GM18861 (cell line): ENCODE measurements at regions not wholly inside any gene's neighbourhood (a gene's known extent, or its start where the extent isn't known, plus 50 kb on each side); places are given as distances from the start of the nearest gene placed in this dataset.

Source experiments
- ATAC-seq: cut with Tn5 transposase; IDR thresholded peaks from one replicate; pipeline ENCODE4 v1.9.1; 2021; ENCODE audit not compliant: unreplicated experiment

DNA sequence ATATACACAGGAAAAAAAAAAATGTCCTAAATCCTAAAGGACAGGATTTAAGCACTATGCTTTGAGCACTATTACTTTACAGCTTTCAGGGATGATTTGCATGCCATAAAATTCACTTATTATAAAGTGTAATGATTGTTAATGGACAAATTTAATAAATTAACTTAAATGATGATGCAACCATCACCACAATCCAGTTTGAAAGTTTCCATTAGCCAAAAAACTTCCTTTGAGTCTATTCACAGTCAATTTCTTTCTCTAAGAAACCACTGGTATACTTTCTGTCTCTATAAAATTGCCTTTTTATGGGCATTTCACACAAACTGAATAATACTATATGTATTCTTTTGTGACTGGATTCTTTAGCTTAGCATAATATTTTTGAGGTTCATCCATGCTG, 111.1 kb upstream of the RIOK3 start:
- ATAC-seq: no peak

DNA sequence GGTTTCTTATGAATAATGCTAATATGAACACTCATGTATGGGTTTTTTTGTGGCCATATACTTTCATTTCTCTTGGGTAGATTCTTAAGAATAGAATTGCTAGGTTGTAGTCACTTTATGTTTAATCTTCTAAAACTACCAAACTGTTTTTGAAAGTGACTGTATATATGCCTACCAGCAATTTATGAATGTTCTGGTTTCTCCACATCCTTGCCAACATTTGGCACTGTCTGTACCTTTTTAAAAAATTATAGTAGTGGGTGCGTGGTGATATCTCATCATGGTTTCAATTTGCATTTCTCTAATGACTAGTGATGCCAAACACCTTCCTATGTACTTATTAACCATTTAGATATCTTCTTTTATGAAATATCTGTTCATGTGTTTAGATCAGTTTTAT, 110.6 kb upstream of the RIOK3 start:
- no peak for ATAC-seq

DNA sequence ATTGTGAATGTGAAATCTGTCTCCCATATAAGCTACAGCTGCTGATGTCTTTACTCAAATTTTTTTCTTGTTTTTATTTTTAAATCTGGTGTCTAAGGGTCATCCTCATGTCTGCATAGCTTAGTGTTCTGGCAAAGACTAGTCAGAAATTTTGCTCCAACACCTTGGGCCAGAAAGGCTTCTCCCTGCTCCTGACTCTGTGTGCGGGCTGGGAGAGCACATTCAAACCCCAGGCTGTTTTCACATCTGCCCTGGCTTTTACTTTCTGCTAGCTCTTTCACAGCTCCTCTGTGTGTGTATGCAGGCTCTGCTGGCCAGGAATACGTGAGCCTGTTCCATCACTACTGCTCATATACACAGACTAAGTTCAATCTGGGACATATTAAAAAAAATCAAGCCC, 102.9 kb upstream of the RIOK3 start:
- ATAC-seq: no peak

DNA sequence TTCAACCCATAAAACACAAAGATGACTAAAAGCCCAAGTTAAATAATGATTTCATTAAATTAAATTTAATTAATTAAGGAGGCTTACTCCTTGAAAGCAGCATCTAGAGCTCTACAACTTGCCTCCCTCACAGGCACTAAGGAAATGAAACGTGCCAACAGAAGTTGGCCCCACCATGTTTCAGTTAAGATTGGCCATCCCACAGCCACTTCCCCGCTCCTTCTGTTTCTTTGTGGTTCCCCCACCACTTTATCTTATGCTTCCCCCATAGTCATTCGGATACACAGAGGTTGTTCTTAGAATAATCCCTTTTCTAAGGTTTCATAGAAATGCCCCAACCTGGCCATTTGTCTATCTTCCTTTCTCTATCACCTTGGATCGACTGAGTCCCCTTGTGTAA, 101.6 kb upstream of the RIOK3 start:
- no peak for ATAC-seq

DNA sequence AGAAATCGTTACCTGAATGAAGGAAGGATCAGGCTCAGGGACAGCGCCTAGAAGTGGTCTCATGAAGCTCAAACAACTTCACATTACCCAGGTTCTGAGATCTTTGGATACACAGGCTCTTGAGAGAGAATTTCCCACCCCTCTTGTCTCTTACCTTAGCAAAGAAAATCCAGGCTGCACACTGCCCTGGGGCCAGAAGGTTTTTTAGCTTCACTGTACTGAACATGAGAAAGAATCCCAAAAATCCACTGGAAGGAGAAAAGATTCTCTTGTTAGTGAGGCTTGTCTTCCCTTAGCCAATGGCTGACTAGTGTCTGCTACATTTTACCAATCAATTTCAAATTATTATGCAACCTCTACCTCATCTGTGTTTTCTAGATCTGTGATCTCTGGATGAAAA, 101.0 kb upstream of the RIOK3 start:
- ATAC-seq: no peak

DNA sequence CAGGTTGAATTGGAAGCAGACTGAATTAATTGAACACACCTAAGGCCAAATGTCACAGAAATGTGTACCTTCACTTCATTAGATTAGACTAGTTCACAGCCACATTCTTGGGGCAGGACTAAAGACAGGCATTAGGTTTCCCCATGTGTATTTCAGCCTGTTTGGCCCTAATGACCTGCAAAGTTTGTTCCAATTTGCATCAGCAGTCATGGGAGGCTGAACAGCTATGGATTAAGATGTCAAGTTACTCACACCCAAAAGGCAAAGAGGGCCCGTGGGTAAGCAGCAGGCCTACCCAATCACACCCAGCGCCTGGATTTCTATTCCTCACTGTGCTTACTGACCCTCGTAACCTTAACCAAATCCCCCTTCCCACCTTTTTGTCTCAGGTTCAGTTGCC, 99.6 kb upstream of the RIOK3 start:
- ATAC-seq: peak; percentile 40

DNA sequence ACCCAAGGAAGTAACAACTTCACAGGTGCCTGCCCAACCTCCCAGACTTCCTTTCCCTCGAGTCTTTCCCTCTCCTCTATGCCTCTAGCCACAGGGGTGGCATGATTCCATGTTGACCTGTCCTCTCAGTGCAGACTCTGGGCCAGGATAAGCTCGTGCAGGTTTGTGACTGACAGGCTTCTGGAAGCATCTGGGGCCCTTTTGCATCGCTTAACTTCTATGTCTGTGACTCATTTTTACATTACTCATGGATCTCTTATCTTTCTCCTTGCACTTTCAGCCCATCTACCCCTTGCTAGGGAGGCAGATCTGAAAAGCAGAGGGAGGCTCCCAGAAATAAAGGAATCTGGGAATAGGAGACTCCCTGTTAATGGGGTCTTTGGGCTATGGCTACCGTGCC, 98.5 kb upstream of the RIOK3 start:
- no peak for ATAC-seq

DNA sequence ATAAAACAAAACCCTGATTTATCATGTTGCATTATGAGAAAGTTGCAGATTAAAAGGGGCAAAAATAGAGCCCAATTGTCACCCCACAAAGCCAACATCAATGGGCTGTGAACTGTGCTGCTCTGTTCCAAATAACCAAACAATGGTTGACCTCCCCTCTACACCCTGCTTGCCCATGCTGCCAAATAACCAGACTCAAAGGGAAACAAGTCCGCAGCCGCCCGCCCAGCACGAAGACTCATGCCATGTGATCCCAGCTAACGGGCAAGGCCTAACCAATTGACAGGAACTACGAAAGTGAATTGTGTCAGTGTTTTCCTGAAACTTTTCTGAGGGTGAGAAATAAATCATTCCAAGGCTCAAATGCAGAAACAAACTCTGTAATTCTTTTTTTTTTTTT, 97.9 kb upstream of the RIOK3 start:
- ATAC-seq: no peak

DNA sequence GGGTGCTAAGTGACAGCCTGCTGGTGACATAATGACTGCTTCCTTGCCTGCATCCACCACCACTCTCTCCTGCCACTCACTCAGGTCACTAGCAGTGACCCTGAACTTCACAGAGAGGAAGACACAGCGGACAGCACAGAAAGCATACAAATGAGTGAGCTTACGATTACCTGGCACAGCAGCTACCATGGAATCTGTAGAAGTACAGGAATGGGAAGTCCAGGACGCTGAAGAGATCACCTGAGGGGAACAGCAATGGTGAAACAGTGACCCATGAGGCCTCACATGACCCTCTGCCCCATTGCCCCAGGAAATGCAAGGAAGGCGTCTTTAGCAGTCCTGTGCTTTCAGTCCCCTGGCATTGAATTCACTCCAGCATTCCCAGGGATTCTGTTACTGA, 96.7 kb upstream of the RIOK3 start:
- no peak for ATAC-seq

DNA sequence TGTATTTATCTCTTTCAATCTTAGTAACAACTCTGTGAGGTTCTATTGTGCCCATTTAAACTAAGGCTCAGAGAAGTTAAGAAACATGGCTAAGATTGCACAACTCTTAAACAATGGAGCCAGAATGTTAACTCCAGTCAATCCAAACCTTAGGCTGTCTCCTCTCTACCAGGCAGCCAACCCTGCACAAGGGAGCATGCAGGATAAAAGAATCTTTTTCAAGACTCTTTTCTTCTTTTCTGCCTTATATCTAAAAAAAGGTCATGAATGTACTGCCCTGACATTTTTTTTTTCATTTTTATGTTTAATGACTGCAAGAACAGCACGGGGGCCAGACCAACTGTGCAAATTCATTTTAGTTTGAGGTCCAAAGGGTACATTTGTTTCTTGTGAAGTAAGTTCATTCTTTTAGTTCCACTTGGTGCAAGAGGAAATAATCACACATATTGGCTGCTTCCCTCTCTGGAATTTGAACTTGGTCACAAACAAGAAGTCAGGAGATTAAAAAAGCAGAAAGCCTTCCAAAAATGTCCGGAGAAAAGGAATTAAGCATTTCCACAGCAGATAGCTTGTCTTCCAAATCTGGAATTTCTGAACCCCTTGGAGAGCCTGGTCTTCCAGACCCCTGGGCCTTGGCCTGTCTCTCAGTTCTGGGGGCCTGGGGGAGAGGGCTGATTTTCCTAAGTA, 96.0 kb upstream of the RIOK3 start:
- ATAC-seq: no peak

DNA sequence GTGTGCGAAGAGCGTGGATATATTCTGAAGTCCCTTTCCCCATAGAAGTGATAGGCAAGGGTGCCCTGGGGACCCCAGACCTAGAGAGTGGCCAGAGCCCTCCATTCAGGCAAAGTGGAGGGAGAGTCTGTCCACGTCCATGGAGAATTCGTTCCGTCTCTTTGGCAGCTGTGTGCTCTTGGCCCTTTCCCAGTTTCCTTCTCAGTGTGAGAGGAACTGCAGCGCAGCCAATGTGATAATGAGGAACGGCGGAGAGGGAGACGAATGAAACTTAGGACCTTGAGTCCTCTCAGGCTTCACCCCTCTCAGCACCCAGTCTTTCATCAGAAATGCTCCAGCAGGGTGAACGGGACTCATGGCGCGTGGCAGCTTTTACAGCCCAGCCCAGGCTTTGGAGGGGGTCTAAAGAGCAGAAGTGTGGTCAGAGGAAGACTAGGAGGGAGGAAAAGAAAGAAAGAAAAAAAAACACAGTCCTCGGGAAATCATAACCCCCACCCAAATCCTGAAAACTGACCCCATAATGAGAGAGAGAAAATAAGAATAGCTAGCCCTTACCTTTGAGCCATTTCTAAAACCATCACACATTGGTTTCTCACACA, 95.0 kb upstream of the RIOK3 start:
- no peak for ATAC-seq

DNA sequence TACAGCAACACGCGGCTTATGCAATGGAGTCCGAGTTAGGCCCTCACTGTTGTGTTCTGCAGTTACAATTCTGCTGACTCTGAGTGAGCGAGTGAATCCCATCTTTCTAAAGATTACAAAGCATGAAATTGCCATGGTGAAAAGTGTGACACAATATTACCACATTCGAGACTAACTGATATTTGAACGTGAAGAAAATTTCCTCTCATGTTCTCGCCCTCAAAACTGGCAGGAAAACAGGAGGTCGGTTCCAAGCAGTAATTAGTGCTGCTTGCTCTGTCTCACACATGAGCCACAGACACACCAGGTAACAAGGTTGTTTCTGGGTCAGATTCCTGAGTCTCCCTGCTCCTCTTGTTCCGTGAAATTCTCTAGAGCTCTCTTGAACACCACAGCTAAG, 93.7 kb upstream of the RIOK3 start:
- ATAC-seq: no peak

DNA sequence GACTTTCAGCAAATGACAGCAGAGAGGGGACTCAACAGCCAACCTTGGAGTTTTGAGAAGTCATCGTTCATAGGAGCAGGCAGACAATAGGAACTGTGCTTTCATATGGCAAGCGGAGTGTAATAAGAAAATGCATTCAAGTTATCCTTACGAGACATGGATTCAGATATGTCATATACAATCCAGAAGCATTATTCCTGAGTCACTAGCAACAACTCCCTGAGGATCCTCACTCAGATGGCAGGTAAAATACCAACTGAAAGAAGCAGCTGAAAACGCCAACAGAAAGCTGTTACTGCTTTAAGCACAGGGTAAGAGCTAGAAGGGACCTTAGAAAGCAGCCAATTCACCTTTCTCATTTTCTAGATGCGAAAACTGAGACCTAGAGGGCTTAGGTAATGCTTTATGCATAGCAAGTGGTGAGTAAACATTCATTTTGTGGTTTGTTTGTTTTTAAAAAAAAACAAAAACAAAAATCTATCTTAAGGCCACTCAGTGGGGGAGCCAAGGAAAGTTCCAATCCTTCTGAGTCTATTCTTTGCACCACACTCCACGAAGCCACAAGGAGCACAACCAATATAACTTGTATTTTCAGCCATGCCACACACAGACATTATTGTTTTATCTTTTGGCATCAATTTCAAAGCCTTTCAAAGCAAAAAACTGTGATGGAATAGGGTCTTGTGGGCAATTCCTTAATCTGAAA, 89.1 kb upstream of the RIOK3 start:
- ATAC-seq: no peak

DNA sequence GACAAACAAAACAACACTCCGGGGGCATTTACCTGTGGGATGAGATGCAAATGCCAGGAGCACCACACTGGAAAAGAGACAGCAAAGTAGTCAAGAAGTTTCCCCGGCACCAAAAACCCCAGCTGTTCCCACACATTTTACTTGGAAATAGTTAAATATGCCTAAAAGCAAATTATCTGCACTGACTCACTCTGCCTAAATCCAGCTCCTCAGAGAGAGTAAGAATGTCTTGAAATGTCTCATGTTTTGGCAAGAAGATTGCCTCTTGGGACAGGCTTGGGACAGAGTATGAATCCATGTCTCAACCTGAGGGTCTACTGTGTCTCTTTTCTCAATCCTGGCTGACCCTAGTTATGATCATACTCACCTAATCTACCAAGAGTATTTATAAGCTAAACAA, 87.5 kb upstream of the RIOK3 start:
- no peak for ATAC-seq

DNA sequence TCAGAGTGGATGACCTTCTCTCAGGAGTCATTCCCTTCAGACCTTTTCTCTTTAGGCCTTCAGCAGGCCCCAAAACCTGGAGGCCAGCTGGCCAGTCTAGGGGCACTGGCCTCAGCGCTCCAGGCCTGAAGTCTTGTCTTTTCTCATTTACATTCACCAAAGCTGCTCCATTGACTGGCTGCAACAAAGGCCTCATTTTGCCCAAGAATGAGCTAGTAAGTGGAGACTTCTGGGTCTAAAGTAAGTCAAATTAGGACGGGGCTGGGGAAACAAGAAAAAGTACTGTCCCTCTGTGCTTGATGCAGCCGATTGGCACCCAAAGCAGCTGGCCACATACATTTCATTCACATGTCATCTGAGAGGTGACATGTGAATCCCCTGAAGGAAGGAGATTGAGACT, 83.8 kb upstream of the RIOK3 start:
- ATAC-seq: no peak

DNA sequence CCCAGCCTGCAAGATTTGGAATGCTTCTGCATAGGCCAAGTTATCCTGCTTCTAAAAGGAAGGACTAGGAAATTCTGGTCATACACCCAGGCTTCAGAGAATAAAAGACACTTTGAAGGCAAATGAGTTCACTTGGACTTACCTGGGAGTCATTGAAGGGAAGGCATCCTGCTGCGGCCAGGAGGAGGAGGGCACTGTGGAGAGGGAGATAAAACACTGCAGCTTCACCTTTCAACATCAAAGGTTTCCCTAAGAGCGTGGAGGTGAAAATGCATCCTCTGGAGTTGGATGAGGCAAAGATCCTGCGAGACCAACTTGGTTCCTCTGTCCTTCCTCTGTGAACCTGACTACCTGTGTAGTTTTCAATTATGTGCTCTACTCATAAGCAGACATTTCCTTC, 79.5 kb upstream of the RIOK3 start:
- ATAC-seq: no peak

DNA sequence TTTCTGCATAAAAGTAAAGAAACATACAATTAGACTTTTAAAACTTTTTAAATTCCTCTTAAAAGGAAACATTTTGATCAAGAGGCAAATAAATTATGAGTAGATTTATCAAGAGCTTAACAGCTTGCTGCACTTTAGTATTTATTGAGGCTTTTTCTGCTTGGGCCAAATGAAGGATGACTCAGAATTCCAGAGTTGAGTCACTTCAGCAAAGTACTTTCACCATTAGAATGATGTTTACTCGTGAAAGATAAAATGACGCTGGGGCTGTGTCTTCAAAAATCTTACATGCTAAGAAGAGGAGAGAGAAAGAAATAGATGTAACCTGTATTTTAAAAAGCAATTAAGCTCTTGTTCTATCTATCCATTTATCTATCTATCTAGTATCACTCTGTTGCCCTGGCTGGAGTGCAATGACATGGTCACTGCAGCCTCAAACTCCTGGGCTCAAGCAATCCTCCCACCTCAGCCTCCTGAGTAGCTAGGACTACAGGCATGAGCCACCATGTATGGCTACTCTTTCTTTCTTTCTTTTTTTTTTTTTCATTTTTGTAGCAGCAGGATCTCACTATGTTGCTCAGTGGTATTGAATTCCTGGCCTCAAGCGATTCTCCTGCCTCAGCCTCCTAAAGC, 75.3 kb upstream of the RIOK3 start:
- ATAC-seq: peak; percentile 75

DNA sequence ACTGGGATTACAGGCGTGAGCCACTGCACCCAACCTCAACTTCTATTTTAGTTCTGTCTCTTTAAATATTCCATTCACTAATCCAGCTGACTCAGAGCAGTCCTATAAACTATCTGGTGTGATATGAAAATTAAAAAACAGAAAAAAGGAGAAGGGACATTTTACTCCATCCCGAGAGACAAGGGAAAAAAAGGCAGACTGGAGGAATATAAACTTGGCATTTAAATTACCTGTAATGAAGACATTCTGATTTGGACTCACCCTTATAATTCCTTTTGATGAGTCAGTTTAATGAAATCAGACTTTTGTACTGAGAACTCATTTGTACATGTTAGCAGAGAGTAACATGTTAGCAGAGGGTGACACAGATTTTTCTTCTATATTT, 74.8 kb upstream of the RIOK3 start:
- ATAC-seq: no peak

DNA sequence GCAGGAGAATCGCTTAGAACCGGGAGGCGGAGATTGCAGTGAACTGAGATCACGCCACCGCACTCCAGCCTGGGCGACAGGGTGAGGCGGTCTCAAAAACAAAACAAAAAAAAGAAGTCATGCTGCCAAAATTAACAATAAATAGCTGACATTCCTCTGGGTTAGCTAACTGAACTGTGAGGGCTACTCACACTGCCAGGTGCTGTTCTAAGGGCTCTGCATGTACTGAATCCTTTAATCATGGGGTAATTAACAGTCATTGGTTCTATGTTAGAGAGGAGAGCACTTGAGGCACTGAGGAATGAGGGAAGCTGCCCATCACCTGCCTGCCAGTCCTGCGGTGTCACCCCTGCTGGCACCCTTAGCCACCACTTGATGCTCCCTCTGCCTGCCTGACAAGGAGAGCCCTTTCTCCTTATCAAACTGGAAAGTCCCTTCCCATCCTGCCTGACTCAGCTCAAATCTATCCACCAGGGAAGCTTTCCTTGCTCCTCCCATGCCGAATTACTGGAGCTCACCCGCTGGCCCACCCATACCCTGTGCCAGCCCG, 73.0 kb upstream of the RIOK3 start:
- ATAC-seq: no peak

DNA sequence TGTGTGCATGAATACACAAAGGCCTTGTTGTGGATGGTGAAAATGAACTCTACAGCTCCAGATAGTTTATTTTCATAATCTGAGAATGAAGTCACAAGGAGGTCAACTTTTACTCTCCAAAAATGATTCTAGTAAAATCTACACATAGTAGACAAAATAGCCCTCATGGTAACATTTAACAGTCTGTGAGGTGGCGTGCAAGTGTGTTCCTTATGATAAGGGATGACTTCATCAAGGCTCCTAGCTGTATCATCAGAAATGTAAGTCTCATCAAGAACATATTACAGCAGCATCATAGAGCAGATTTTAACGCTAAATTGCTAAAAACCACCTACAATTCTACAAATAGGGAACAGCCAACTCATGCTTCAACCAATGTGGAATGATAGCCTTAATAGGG, 72.3 kb upstream of the RIOK3 start:
- ATAC-seq: no peak

DNA sequence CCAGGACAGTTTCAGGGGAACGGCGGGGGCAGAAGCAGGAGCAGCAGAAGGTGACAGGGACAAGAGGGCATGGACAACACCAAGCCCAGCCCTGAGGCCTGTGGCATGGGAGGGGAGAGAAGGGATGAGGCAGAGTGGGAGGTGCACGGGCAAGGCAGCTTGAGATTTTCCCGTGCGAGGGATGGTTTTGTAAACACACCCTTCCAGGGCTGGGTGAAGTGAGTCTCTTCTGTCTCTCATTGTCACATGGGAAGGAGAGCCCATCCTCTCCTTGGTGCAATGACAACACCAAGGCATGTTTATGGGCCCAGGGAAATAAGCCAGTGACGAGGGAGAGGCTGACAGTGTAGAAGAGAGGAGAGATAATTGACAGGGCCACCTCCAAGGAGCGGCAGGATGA, 69.6 kb upstream of the RIOK3 start:
- no peak for ATAC-seq
